DOHH2 (cell line): ENCODE measurements at regions not wholly inside any gene's neighbourhood (a gene's known extent, or its start where the extent isn't known, plus 50 kb on each side); places are given as distances from the start of the nearest gene placed in this dataset.
"Not testable (repeated sequence)": the region's sequence is repeated elsewhere in the genome, so short reads cannot be mapped to it uniquely, and the experiment has no call there.

ENCODE experiments used
- H3F3A ChIP-seq: fragments of 200-600 bp; sonication (generic), shearing (Covaris generic); 2 replicates; pipeline ENCODE4 v1.6.0; 2016; ENCODE audit warnings: antibody characterized with exemption, mild to moderate bottlenecking; ENCODE audit not compliant: control insufficient read depth, insufficient read depth
- H3K27ac ChIP-seq: fragments of 200-600 bp; sonication (generic); 2 replicates; pipeline ENCODE4 v1.5.1; 2014; ENCODE audit warnings: low read depth, mild to moderate bottlenecking, low read length, moderate library complexity
- H3K27me3 ChIP-seq: fragments of 200-600 bp; sonication (generic); 2 replicates; pipeline ENCODE4 v1.6.1; 2014; ENCODE audit warnings: mild to moderate bottlenecking, low read length, mixed read lengths; ENCODE audit not compliant: control insufficient read depth
- H3K36me3 ChIP-seq: fragments of 200-600 bp; sonication (generic); 2 replicates; pipeline ENCODE4 v1.6.1; 2014; ENCODE audit warnings: mild to moderate bottlenecking, low read length, moderate library complexity, mixed read lengths; ENCODE audit not compliant: control insufficient read depth
- H3K4me1 ChIP-seq: fragments of 200-600 bp; sonication (generic); 2 replicates; pipeline ENCODE4 v1.6.1; 2014; ENCODE audit warnings: mild to moderate bottlenecking, low read length, mixed read lengths; ENCODE audit not compliant: control insufficient read depth
- H3K4me2 ChIP-seq: fragments of 200-600 bp; sonication (generic); 2 replicates; pipeline ENCODE4 v1.6.0; 2014; ENCODE audit warnings: mild to moderate bottlenecking, low read length, moderate library complexity
- H3K4me3 ChIP-seq: fragments of 200-600 bp; sonication (generic); 2 replicates; pipeline ENCODE4 v1.5.1; 2014; ENCODE audit warnings: mild to moderate bottlenecking, low read length, mixed read lengths
- H3K79me2 ChIP-seq: fragments of 200-600 bp; sonication (generic); 2 replicates; pipeline ENCODE4 v1.6.1; 2014; ENCODE audit warnings: mild to moderate bottlenecking, low read length, mixed read lengths; ENCODE audit not compliant: control insufficient read depth
- H3K9me2 ChIP-seq: fragments of 200-600 bp; sonication (generic); replicated peaks from 2 replicates; pipeline ENCODE4 v1.6.1; 2014; ENCODE audit warnings: mild to moderate bottlenecking, low read length, mixed read lengths; ENCODE audit not compliant: control insufficient read depth
- H3K9me3 ChIP-seq: fragments of 200-600 bp; sonication (generic); 2 replicates; pipeline ENCODE4 v1.6.1; 2014; ENCODE audit warnings: antibody characterized with exemption, low read length, mixed read lengths; ENCODE audit not compliant: control insufficient read depth, insufficient read depth
- H4K20me1 ChIP-seq: fragments of 200-600 bp; sonication (generic); 2 replicates; pipeline ENCODE4 v1.6.0; 2014; ENCODE audit warnings: low read depth, mild to moderate bottlenecking, antibody characterized with exemption, low read length, moderate library complexity; ENCODE audit not compliant: control insufficient read depth, insufficient read depth
- CTCF ChIP-seq: fragments of 200-600 bp; sonication (generic); IDR thresholded peaks from one replicate; pipeline ENCODE4 v1.5.1; 2014; ENCODE audit warnings: antibody characterized with exemption, mild to moderate bottlenecking, low read depth, low read length; ENCODE audit not compliant: poor library complexity, severe bottlenecking
- EZH2phosphoT487 ChIP-seq: fragments of 200-600 bp; sonication (generic); IDR thresholded peaks from 2 replicates; pipeline ENCODE4 v1.6.1; 2017; ENCODE audit warnings: borderline replicate concordance, mild to moderate bottlenecking, antibody characterized with exemption, low read length, moderate library complexity, mixed read lengths

GRCh38 chr1:163983097-163983496, 575.9 kb upstream of the PBX1 start:
- Histone ChIP-seq H3K4me2 (no peak overlapping the region), H3F3A (no peaks in the 10 kb centered on the region), H3K27ac (no peak overlapping the region), H3K9me3 (no peaks in the 10 kb centered on the region), H3K79me2 (no peaks in the 10 kb centered on the region), H3K36me3 (no peaks in the 10 kb centered on the region), H4K20me1 (no peaks in the 10 kb centered on the region), H3K9me2 (no peaks in the 10 kb centered on the region), H3K27me3 (no peaks in the 10 kb centered on the region), H3K4me3 (no peak overlapping the region), H3K4me1 (no peaks in the 10 kb centered on the region)
- TF ChIP-seq CTCF = no peak
- TF ChIP-seq EZH2phosphoT487 = no peak

- no peaks in the 10 kb centered on the region for H3K36me3 ChIP-seq
- no peak overlapping the region for H3K4me3 ChIP-seq
- no peak overlapping the region for H3K27ac ChIP-seq
- H3K9me2 ChIP-seq = no peaks in the 10 kb centered on the region
- TF ChIP-seq CTCF = no peak
- no peak for TF ChIP-seq EZH2phosphoT487
- no peaks in the 10 kb centered on the region for H3K9me3 ChIP-seq
- no peaks in the 10 kb centered on the region for H3K79me2 ChIP-seq
- no peaks in the 10 kb centered on the region for H4K20me1 ChIP-seq
- H3F3A ChIP-seq = no peaks in the 10 kb centered on the region
- no peak overlapping the region for H3K4me2 ChIP-seq
- H3K27me3 ChIP-seq = no peaks in the 10 kb centered on the region
- H3K4me1 ChIP-seq = no peaks in the 10 kb centered on the region
Measured at GRCh38 chr1:163985700-163986099, 573.3 kb upstream of the PBX1 start.

GRCh38 chr1:163999131-163999530, 559.9 kb upstream of the PBX1 start:
- Histone ChIP-seq H3K4me3 (no peak overlapping the region), H3K9me3 (0 out of 2 replicates have a peak, but pooled peaks cover 2% of the 10 kb centered on the region), H3K36me3 (no peaks in the 10 kb centered on the region), H3K27me3 (no peaks in the 10 kb centered on the region), H3K9me2 (no peaks in the 10 kb centered on the region), H3K4me2 (no peak overlapping the region), H3K4me1 (no peaks in the 10 kb centered on the region), H3F3A (no peaks in the 10 kb centered on the region), H4K20me1 (no peaks in the 10 kb centered on the region), H3K79me2 (no peaks in the 10 kb centered on the region), H3K27ac (no peak overlapping the region)
- TF ChIP-seq EZH2phosphoT487 (no peak), CTCF (no peak)

GRCh38 chr1:164006186-164006585, 552.8 kb upstream of the PBX1 start:
- not testable (repeated sequence) for H3K4me3 ChIP-seq, H3K36me3 ChIP-seq, H3K27ac ChIP-seq, H3K9me2 ChIP-seq, H3K79me2 ChIP-seq, H3K4me2 ChIP-seq, H4K20me1 ChIP-seq, H3K4me1 ChIP-seq, H3K9me3 ChIP-seq, H3F3A ChIP-seq, H3K27me3 ChIP-seq
